HG03159 (cell line): ENCODE measurements at regions not wholly inside any gene's neighbourhood (a gene's known extent, or its start where the extent isn't known, plus 50 kb on each side); places are given as distances from the start of the nearest gene placed in this dataset.
"Not testable (repeated sequence)": the region's sequence is repeated elsewhere in the genome, so short reads cannot be mapped to it uniquely, and the experiment has no call there.

Source experiments
- ATAC-seq: cut with Tn5 transposase; IDR thresholded peaks from one replicate; pipeline ENCODE4 v1.9.1; 2021; ENCODE audit warnings: mild to moderate bottlenecking, moderate library complexity; ENCODE audit not compliant: unreplicated experiment

DNA sequence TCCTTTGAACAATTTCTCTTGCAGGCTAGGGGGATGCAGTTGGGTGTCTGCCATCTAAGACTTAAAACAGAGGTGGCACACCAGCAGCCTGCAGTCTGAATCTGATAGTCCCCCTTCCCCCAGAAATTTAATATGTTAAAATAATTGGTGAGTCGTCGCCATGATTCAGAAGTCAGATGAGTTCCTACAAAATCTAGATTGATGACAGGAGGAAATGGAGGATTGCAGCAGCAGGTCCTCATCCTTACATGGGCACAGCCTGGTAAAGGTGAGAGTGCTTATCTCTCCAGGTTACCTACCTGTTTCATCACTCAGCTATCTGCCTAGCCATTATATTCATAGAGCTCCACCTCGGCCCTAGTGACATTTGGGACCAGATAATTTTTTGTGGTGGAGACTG, 112.3 kb downstream of the PCSK1 start:
- no peak for ATAC-seq

GRCh38 chr5:96319981-96320739, 112.9 kb downstream of the PCSK1 start:
- ATAC-seq = not testable (repeated sequence)

GRCh38 chr5:96318569-96319110, 114.4 kb downstream of the PCSK1 start:
- ATAC-seq = no peak

DNA sequence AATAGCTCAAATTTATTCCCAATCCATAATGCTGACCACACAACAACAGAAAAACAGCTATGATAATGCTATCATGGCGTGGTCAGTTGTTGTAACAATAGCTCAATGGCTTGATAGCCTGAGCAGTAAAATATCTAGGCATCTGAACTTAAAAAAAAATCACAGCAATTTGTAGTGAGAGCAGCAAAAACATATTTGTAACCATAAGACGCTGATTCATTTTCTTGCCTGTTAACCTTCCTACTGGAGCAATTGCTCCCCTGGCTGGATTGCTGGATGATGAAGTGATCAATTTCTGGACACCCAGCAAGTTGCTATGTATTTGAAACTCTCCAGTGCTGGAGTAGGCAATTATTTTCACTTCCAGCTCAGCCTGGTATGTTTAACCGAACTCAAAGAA, 115.1 kb downstream of the PCSK1 start:
- no peak for ATAC-seq

DNA sequence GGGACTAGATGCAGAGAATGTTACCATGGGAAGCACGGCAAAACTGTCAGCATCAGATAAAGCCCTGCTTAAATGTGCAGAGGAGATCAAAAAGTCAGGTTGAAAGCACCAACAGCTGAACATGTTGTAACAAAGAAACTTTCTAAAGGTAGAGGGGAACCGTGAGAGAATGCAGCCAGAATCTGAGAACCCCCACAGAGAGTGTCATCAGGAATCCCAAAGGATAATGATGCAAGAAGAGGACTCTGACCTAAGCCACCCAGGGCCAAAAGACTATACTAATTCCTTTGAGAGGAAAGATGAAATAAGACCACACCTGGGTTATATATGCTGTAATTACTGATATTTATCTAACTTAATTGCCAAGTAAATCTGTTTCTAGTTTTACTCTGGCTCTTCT, 116.6 kb downstream of the PCSK1 start:
- no peak for ATAC-seq

DNA sequence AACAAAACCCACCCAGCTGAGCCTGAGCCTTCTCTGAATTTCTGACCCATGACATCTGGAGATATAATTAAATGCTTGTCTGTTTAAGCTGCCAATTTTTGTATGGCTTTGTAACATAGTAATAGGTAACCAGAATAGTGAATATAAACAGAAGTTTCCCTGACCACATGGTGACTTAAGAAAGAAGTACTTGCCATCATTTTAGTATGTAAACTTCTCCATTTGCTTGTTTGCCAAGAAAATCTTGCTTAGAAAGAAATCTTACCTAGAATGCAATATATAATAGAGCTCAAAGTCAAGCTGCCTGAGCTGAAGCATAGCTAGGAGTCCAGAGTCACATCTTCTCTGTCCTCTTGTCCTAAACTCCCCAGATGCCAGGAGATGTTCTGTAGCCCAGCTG, 117.0 kb downstream of the PCSK1 start:
- peak; percentile 21 for ATAC-seq

DNA sequence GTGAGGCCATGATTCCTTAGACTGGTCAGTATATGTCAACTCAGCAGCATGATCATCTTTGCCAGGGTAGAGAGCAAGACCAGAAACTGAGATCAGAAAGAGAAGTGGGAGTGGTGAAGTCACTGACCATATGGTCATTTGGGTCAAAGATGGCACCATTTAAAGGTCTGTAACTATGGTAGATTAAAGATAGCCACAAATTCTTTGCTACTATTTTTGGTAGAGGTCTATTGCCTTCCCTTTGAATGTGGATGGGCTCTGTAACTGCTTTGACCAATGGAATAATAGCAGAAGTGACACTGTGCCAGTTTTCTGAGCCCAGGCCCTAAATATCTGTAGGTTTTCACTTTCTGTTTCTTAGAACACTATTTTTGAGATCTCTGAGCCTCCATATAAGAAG, 117.6 kb downstream of the PCSK1 start:
- peak; percentile 72 for ATAC-seq

- no peak for ATAC-seq
Observed at GRCh38 chr5:96312383-96312782, 120.7 kb downstream of the PCSK1 start.

DNA sequence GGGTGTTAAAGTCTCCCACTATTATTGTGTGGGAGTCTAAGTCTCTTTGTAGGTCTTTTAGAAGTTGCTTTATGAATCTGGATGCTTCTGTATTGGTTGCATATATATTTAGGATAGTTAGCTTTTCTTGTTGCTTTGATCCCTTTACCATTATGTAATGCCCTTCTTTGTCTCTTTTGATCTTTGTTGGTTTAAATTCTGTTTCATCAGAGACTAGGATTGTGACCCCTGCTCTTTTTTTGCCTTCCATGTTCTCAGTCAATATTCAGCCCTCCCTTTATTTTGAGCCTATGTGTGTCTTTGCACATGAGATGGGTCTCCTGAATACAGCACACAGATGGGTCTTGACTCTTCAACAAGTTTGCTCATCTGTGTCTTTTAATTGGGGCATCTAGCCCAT, 126.0 kb downstream of the PCSK1 start:
- not testable (repeated sequence) for ATAC-seq

GRCh38 chr5:96302174-96302738, 130.8 kb downstream of the PCSK1 start:
- no peak for ATAC-seq

GRCh38 chr5:96300976-96301375, 132.1 kb downstream of the PCSK1 start:
- ATAC-seq = no peak

DNA sequence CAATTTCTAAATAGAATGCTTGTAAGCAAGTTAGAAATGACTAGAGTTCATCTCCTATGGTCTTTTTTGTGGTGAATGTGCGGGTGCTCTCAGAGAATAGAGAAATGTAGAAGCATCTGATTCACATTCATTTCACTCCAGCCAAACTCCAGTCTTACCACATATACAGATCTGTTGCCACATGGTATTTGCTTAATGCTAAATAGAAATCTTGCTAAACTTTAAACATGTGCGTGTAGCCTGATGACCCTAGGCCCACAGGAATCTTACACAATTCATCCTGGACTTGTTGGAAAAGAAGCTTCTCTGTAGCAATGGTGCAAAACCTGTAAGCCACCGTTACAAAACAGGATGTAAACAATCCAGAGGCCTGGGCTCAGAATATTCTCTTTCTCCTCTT, 135.2 kb downstream of the PCSK1 start:
- no peak for ATAC-seq

DNA sequence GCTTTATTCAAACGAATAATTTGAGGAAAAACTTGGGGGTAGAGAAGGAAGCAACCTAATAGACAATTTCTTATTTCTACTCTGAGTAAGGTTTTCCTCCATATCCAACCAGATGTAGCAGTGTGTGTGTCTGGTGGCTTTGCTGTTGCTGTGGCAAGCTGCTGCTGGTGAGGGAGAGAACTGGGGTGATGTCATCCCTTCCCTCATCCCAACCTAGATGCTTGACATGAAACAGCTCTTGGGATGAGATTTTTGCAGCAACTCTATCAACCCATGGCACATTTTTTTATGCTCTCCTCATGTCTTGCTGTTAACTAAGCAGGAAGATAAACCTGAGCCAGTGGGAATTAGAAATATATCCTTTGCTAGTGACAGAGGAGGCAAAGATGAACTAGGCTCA, 135.8 kb downstream of the PCSK1 start:
- ATAC-seq = no peak

- no peak for ATAC-seq
Observed at GRCh38 chr5:96294884-96295202, 138.2 kb downstream of the PCSK1 start.

DNA sequence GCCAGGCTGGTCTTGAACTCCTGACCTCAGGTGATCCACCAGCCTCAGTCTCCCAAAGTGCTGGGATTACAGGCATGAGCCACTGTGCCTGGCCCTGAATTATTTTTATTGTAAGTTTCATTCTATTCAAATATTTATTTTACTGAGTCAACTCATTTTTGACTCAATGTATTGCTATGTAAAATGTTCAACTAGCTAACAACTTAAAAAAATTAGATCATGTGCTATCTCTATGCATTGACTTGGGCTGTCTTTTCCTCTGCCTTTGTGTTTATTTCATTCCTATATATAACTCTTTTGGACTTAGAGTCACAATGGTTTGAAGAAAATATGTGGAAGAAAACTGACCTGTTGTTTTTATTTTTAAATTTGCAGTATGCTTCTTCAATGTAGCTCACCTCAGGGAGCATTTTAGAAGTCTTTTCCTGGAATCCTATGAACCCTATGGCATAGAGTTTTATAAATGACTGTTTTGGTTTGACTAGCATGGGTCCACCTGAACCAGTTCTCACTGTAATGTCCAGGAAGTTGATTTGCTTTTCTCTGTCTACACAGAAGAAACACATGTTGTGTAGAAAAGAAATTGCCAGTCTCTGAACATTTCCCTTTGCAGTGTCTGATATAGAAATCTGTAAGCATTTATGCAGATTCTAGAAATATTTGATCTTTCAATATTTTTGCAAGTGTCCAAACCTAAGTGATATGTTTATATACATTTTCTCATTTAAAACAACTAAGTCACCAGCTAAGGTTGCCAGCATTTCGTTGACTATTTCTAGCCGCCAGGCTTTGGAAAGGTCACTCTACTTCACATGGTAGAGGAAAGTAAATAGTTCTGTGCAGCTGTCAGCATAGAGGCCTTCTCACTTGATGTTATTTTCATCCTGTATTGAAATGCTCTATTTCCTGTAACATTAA, 138.8 kb downstream of the PCSK1 start:
- no peak for ATAC-seq

- no peak for ATAC-seq
Observed at GRCh38 chr5:96292582-96293247, 140.3 kb downstream of the PCSK1 start.

GRCh38 chr5:96289287-96289686, 143.8 kb downstream of the PCSK1 start:
- ATAC-seq = not testable (repeated sequence)

GRCh38 chr5:96288845-96289185, 144.2 kb downstream of the PCSK1 start:
- ATAC-seq = no peak

DNA sequence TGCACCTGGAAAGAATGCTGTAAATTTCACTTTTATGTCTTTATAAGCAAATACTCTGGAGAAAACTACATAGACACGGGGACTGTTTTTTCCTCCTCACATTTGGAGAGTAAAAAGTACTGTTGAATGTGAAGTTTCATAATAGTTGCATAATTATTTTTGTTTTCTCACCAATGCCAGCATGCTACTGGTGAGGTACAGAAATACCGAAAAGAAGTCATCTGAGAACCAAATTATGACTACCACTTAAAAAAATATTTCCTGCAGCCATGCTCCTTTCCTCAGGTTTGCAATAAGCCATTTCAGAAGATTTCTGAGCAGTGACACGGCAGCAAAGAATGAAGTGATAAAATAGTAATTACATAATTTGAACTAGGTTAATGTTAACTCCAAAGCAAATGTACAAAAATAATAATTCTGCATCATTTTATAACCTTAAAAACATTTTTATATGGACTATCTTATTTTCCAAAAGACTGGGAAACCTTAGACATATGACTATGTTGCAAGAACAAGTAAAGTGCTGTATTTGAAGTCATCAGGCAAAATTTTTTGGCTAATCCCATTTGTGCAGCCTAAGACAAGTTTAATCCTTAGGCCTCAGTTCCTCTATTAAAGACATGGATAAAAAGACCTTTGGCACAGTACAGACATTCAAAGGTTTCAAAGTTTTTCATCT, 144.7 kb downstream of the PCSK1 start:
- ATAC-seq = no peak

DNA sequence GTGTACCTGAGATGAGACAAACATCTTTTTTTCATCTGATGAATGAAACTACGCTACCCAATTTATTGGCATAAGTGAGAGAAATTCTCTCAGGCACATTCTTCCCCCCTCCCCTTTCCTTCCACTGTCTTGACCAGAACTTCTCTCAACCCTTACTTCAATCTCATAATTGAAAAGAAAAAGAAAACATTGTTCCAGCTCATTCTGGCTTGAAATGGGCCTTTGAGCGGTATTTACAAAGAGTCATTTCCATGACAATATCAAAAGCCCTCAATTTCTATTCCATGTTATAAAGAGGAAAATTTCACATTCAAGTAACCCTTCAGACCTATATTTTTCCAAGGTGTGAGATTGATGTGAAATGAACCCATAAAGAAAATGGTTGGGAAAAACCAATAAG, 145.9 kb downstream of the PCSK1 start:
- no peak for ATAC-seq

DNA sequence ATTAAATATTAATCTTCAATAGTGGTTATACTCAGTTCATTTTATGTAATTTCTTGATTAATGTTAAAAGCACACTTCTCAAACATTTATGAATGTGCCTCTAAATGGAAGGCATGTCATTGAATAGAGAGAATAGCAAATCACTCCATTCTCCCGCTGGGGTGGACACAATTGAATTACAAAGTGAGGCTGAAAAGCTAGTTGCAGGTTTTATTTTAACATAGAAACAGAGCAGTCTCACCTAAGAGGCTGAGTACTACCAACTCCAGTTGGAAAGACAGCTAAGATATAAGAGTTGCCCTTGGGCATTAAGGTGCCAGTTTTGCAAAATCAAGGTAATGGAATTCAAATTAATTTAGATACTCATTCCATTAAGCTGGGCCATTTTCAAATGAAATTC, 147.2 kb downstream of the PCSK1 start:
- no peak for ATAC-seq
